Liver (tissue), 8 donors: ENCODE measurements at regions not wholly inside any gene's neighbourhood (a gene's known extent, or its start where the extent isn't known, plus 50 kb on each side); places are given as distances from the start of the nearest gene placed in this dataset.

ENCODE experiments used
- DNase-seq: peaks from one replicate; pipeline ENCODE4 v3.0.0-alpha.2; 2017; ENCODE audit warnings: low spot score
- H3K27ac ChIP-seq, 2 donors: one replicate each; pipeline ENCODE4 v1.7.0; 2013; ENCODE audit warnings: inconsistent platforms in 2 of 2, low read length in 2 of 2, control low read depth in 1 of 2, low read depth in 1 of 2, mild to moderate bottlenecking in 1 of 2
- H3K27me3 ChIP-seq, 4 donors: one replicate each; pipeline versions ENCODE4 v1.6.1 to v1.7.0; 2013; ENCODE audit warnings: low read length in 3 of 4, inconsistent platforms in 1 of 4, mild to moderate bottlenecking in 1 of 4, moderate library complexity in 1 of 4; ENCODE audit not compliant: control insufficient read depth in 4 of 4, insufficient read depth in 4 of 4
- H3K36me3 ChIP-seq, 4 donors: one replicate each; pipeline versions ENCODE4 v1.6.1 to v1.7.0; 2013; ENCODE audit warnings: low read length in 3 of 4, mild to moderate bottlenecking in 3 of 4, low read depth in 1 of 4, moderate library complexity in 1 of 4; ENCODE audit not compliant: control insufficient read depth in 4 of 4, insufficient read depth in 3 of 4
- H3K4me1 ChIP-seq, 4 donors: one replicate each; pipeline versions ENCODE4 v1.6.1 to v1.7.0; 2013; ENCODE audit warnings: low read length in 3 of 4, mild to moderate bottlenecking in 3 of 4, moderate library complexity in 1 of 4; ENCODE audit not compliant: control insufficient read depth in 4 of 4, insufficient read depth in 4 of 4
- H3K4me3 ChIP-seq, 3 donors: one replicate each; pipeline versions ENCODE4 v1.6.1 to v1.7.0; 2013; ENCODE audit warnings: low read length in 3 of 3, control low read depth in 1 of 3, low read depth in 1 of 3, mild to moderate bottlenecking in 1 of 3
- H3K9ac ChIP-seq, 2 donors: one replicate each; pipeline ENCODE4 v1.7.0; 2013; ENCODE audit warnings: low read length in 2 of 2, mild to moderate bottlenecking in 2 of 2, moderate library complexity in 2 of 2, control low read depth in 1 of 2, low read depth in 1 of 2
- H3K9me3 ChIP-seq, 4 donors: one replicate each; pipeline versions ENCODE4 v1.6.1 to v1.7.0; 2013; ENCODE audit warnings: low read length in 3 of 4; ENCODE audit not compliant: control insufficient read depth in 4 of 4
- CTCF ChIP-seq: fragments of 150-350 bp; IDR thresholded peaks from 2 replicates; pipeline ENCODE4 v1.5.1; 2017; ENCODE audit warnings: improper control_type of control experiment, low read depth, low read length; ENCODE audit not compliant: missing input control
- EGR1 ChIP-seq, 2 donors: IDR thresholded peaks; 2 replicates each; pipeline ENCODE4 v1.6.1; 2016 to 2018; ENCODE audit warnings: antibody characterized with exemption in 2 of 2, low read depth in 2 of 2
- FOXA1 ChIP-seq: IDR thresholded peaks from 2 replicates; pipeline ENCODE4 v1.6.1; 2016; ENCODE audit warnings: antibody characterized with exemption
- GABPA ChIP-seq, 2 donors: IDR thresholded peaks in 1 of 2; conservative IDR thresholded peaks in 1 of 2; 2 replicates each; pipeline ENCODE4 v1.6.1; 2016; ENCODE audit warnings: antibody characterized with exemption in 2 of 2, mild to moderate bottlenecking in 1 of 2, moderate library complexity in 1 of 2
- HNF4A ChIP-seq, 2 donors: conservative IDR thresholded peaks; 2 replicates each; pipeline ENCODE4 v1.6.1; 2016; ENCODE audit warnings: antibody characterized with exemption in 2 of 2, mild to moderate bottlenecking in 2 of 2
- HNF4G ChIP-seq: IDR thresholded peaks from 2 replicates; pipeline ENCODE4 v1.6.1; 2016; ENCODE audit warnings: antibody characterized with exemption
- RAD21 ChIP-seq, 2 donors: IDR thresholded peaks; 2 replicates each; pipeline ENCODE4 v1.6.1; 2016; ENCODE audit warnings: antibody characterized with exemption in 2 of 2, mild to moderate bottlenecking in 2 of 2
- REST ChIP-seq: IDR thresholded peaks from 2 replicates; pipeline ENCODE4 v1.6.1; 2016; ENCODE audit warnings: antibody characterized with exemption, mild to moderate bottlenecking
- ZBTB33 ChIP-seq: IDR thresholded peaks from 2 replicates; pipeline ENCODE4 v1.6.1; 2016; ENCODE audit warnings: antibody characterized with exemption
- whole genome bisulfite sequencing: extraction: QIAGEN DNeasy Blood & Tissue Kit; methylation state at CpG from one replicate; pipeline ENCODE4 v1.1.7; 2013; 5-methylcytosine and 5-hydroxymethylcytosine counted together
- donor health status: healthy.
- donor health status: healthy.
- donor health status: healthy.
- donor health status: healthy.
- donor health status: healthy.

GRCh38 chr16:6218855-6219254 is 1113.8 kb upstream of the RBFOX1 start (continued):
- no peak for TF ChIP-seq REST
- no peak for TF ChIP-seq GABPA (IDR thresholded peaks at IDR 0.05 in 1 of 2, conservative IDR thresholded peaks at IDR 0.05 in 1 of 2)

- Histone ChIP-seq H3K27ac (no peak overlapping the region), H3K4me1 (no peaks in the 10 kb centered on the region), H3K9ac (no peak overlapping the region), H3K36me3 (no peaks in the 10 kb centered on the region), H3K27me3 (no peaks in the 10 kb centered on the region), H3K4me3 (no peak overlapping the region), H3K9me3 (no peaks in the 10 kb centered on the region)
- WGBS: 47% methylated on average over 7 of the region's 7 CpGs
- TF ChIP-seq HNF4A (conservative IDR thresholded peaks at IDR 0.05): no peak
- no peak for TF ChIP-seq CTCF
- no peak for TF ChIP-seq REST
- TF ChIP-seq EGR1 (IDR thresholded peaks at IDR 0.05; ENCODE audit: low read depth in 2 of 2): no peak
- no peak for TF ChIP-seq FOXA1
- no peak for TF ChIP-seq HNF4G
- no peak for TF ChIP-seq RAD21 (IDR thresholded peaks at IDR 0.05)
- no peak for TF ChIP-seq ZBTB33
- DNase-seq: no peak
These were observed 1115.8 kb upstream of the RBFOX1 start for GRCh38 chr16:6216836-6217235.
